Panc1 (cell line): ENCODE measurements at regions not wholly inside any gene's neighbourhood (a gene's known extent, or its start where the extent isn't known, plus 50 kb on each side); places are given as distances from the start of the nearest gene placed in this dataset.

ENCODE experiments used
- CTCF ChIP-seq: fragments of 450-650 bp; IDR thresholded peaks from 2 replicates; pipeline ENCODE4 v1.5.1; 2017; ENCODE audit warnings: mild to moderate bottlenecking
- POLR2AphosphoS5 ChIP-seq: IDR thresholded peaks from 2 replicates; pipeline ENCODE4 v1.6.1; 2012; ENCODE audit warnings: mild to moderate bottlenecking, low read depth, low read length, moderate library complexity
- REST ChIP-seq, 2 experiments: IDR thresholded peaks; 2 replicates each; pipeline ENCODE4 v1.6.1; 2011 to 2012; ENCODE audit warnings: low read depth in 2 of 2, control low read depth in 1 of 2, low read length in 1 of 2, mild to moderate bottlenecking in 1 of 2, moderate library complexity in 1 of 2; ENCODE audit not compliant: insufficient read depth in 1 of 2
- SIN3A ChIP-seq: IDR thresholded peaks from 2 replicates; pipeline ENCODE4 v1.6.1; 2012; ENCODE audit warnings: low read depth, mild to moderate bottlenecking, low read length, moderate library complexity, borderline replicate concordance; ENCODE audit not compliant: insufficient read depth
- TCF7L2 ChIP-seq: IDR thresholded peaks from 2 replicates; pipeline ENCODE4 v1.6.1; 2011; ENCODE audit warnings: mild to moderate bottlenecking, low read depth, low read length, inconsistent platforms

- TF ChIP-seq REST (IDR thresholded peaks at IDR 0.05; ENCODE audit: insufficient read depth in 1 of 2, low read depth in 2 of 2, low read length in 1 of 2) (no peak), CTCF (no peak), POLR2AphosphoS5 (no peak), SIN3A (no peak), TCF7L2 (no peak)
These were observed 120.5 kb upstream of the SULF2 start for GRCh38 chr20:47905628-47906347.
